H1 (cell line): ENCODE measurements at regions not wholly inside any gene's neighbourhood (a gene's known extent, or its start where the extent isn't known, plus 50 kb on each side); places are given as distances from the start of the nearest gene placed in this dataset.

ENCODE experiments used
- ASH2L ChIP-seq: fragments of 200-600, 300-600 bp; sonication (generic); IDR thresholded peaks from one replicate; pipeline ENCODE4 v1.7.1; 2017; ENCODE audit warnings: low read length
- CHD7 ChIP-seq: fragments of 300-600 bp; sonication (generic); IDR thresholded peaks from 2 replicates; pipeline ENCODE4 v1.7.1; 2012; ENCODE audit warnings: low read length, moderate library complexity, mild to moderate bottlenecking, inconsistent platforms; ENCODE audit not compliant: insufficient replicate concordance
- EZH2 ChIP-seq: fragments of 200-600 bp; sonication (generic); IDR thresholded peaks from 2 replicates; pipeline ENCODE4 v1.7.1; 2012; ENCODE audit warnings: low read depth, mild to moderate bottlenecking, moderate library complexity, low read length, inconsistent platforms; ENCODE audit not compliant: severe bottlenecking
- GTF2F1 ChIP-seq: IDR thresholded peaks from 2 replicates; pipeline ENCODE4 v1.6.1; 2012; ENCODE audit warnings: low read depth, low read length, improper control_type of control experiment, borderline replicate concordance
- HDAC2 ChIP-seq, 2 experiments: fragments of 300-600 bp in 1 of 2; sonication (generic) in 1 of 2; IDR thresholded peaks; 2 replicates each; pipeline ENCODE4 v1.6.1; 2011 to 2012; ENCODE audit warnings: low read depth in 2 of 2, low read length in 2 of 2, mild to moderate bottlenecking in 2 of 2, moderate library complexity in 2 of 2, borderline replicate concordance in 1 of 2, inconsistent platforms in 1 of 2
- JUND ChIP-seq: IDR thresholded peaks from 2 replicates; pipeline ENCODE4 v1.6.1; 2011; ENCODE audit warnings: mild to moderate bottlenecking, improper control_type of control experiment, low read length
- MAFK ChIP-seq: IDR thresholded peaks from 2 replicates; pipeline ENCODE4 v1.6.1; 2012; ENCODE audit warnings: low read depth, mild to moderate bottlenecking, improper control_type of control experiment, low read length

- TF ChIP-seq CHD7: no peak
- TF ChIP-seq HDAC2 (IDR thresholded peaks at IDR 0.05; ENCODE audit: borderline replicate concordance in 1 of 2, low read depth in 2 of 2, low read length in 2 of 2): no peak
- TF ChIP-seq MAFK: no peak
- no peak for TF ChIP-seq GTF2F1
- TF ChIP-seq JUND: no peak
- TF ChIP-seq ASH2L: no peak
- no peak for TF ChIP-seq EZH2
Measured at GRCh38 chr3:191631496-191631895, 170.5 kb downstream of the PYDC2 start (continued).
